HG02981 (cell line): ENCODE measurements at regions not wholly inside any gene's neighbourhood (a gene's known extent, or its start where the extent isn't known, plus 50 kb on each side); places are given as distances from the start of the nearest gene placed in this dataset.
"Not testable (repeated sequence)": the region's sequence is repeated elsewhere in the genome, so short reads cannot be mapped to it uniquely, and the experiment has no call there.

Source experiments
- ATAC-seq: cut with Tn5 transposase; IDR thresholded peaks from one replicate; pipeline ENCODE4 v1.9.1; 2021; ENCODE audit warnings: mild to moderate bottlenecking, moderate library complexity; ENCODE audit not compliant: unreplicated experiment

DNA sequence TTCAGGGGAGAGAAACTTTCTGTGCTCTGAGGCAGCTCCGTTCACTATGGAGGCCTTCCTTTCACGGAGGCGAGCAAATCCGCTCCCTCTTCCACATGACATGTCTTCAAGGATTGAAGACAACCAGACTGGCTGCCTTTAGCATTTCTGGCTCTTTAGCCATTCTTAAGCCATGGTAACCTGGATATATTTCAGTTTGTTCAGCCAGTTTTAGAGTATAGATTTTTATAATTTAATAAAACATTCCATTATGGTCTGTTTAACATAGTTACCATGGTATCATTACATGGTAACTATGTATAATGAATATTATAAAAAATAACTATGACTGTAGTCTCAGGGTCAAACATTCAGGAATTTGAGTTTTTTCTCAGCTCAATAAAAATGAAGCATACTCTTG lies 54.2 kb upstream of the NFIA start:
- no peak for ATAC-seq

DNA sequence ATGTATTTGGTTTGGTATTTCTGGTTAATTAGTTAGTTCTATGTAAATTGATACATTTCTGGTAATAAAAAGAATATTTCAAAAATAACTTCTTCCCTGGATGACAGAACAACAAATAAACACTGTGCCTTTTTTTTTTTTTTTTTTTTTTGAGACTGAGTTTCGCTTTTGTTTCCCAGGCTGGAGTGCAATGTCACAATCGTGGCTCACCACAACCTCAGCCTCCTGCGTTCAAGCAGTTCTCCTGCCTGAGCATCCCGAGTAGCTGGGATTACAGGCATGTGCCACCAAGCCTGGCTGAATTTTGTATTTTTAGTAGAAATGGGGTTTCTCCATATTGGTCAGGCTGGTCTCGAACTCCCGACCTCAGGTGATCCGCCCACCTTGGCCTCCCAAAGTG lies 64.3 kb upstream of the NFIA start:
- ATAC-seq = not testable (repeated sequence)

DNA sequence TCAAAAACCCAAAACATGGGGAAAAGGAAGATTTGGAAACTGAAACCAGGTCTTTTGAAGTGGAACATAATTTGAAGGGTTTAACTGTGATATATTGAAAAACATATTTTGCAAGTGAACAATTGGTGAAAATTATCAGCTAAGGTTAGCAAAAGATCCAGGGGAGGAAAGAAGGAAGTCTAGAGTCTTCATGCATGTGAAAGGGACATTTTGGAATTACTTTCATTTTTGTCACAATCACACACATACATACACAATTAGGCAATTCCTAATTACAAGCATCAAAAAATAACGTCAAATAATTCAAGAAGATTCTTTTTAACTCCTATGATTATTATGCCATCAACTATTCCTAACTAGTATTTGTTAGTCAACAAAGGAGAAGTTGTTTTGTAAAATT lies 64.7 kb upstream of the NFIA start:
- no peak for ATAC-seq

DNA sequence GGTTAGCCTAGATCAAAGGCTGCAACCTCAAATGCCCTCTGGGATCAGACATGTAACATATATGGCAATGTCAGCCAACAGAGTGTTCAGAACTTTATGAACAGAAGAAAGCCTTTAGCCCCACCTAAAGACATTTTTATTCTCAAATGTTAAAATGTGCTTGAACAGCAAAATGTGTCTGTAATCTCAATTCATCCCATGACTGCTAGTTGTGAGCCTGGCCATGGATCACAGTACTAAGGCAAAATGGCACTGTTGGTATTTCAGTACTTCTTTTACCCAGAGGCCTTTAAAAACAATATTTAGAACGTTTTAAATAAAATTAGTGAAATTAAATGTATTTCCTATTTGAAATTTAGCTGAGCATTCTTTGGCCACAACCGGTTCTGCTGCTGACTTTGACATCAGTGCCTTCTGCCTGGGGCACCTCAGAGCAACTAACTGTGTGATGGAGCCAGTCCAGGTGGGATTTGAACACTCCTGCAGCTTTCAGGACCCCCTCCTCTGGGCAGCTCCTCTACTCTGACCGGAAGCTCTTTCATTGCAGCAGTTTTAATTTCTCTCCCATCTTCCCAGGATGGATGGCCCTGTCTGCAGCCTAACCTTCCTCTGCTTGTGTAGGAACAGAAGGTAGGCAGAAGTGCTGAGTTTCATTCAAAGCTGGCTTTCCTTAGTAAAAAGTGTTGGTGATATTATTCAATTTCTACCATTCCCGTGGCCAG lies 68.3 kb upstream of the NFIA start:
- ATAC-seq = no peak

DNA sequence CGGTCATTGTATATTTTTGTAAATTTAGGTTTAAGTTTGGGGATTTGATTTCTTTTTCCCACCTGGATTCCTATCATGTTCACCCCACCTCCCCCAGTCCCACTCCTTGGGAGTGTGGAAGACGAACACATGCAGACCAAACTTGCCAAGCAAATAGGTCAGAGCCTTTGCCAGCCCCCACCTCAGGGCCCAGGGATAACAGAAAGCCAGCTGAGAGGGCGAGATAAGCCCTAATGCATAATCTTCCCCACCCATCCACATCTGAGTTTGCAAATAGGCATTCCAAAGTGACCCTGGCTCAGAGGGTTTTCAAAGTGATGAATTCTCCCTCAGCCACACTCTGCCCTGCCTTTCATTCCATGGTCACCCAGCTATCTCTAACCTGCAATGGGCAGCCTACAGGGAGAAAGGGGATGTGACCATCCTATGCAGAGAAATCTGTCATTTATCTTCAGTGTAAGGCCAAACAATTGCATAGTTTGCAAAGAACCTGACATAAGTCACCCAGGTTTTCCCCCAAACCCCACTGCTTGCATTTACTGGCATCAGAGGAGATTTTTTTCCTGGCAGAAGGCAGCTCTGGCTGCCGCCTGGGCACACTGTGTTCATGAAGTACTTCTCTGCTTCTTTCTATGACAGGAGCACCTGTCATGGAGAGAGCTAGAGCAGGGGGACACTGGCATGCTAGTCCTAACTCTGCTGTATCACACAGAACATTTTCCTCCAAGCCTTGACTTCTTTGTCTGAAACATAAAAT lies 69.0 kb upstream of the NFIA start:
- no peak for ATAC-seq

DNA sequence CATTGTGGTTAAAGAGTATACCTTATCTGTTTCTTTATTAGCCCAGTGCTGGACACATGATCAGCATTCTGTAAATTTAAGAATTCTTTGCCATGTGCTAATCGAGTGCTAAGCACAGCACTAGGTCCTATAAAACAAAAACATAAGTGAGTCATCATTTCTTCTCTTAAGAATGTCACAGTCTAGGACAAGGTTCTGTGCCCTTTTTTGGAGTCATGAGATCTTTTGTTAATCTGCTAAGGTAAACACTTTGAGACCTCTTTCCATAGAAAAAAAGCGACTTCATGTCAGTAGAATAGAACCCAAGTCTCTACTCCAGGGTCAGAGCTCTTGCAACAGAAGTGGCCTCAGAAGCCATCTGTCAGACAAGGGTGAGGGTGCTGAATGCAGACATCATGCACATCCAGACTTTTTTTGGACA lies 70.0 kb upstream of the NFIA start:
- ATAC-seq = no peak

DNA sequence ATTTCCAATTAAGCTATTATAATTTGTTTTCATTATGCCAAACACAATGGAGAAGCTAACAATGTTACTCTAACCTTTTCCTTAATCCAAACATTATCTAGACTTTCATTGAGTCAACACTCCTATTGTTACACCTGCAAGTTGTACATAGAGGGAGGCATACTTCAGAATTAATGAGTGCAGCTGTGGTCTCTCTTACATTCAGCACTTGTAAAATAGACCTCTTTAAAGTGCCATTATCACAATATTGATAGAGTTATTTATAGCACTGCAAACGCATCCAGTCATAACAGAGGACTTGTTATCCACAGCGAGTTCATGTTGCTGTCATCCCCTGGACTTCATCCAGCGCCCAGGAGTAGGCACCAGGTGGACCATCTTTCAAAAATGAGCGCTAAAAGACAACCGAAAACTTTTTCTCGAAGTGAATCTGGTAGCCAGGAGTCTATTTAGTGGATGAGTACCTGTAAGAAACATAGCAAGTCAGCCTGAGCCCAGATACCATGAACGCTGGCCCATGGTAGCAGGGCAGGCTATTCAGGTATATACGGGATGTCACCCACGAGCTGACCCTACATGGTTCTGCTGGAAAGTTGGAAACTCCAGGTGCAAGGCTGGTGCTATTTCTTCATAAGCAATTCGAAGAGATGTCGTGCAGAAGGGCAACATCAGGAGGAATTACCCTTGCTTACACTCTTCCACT lies 70.6 kb upstream of the NFIA start:
- ATAC-seq = no peak

DNA sequence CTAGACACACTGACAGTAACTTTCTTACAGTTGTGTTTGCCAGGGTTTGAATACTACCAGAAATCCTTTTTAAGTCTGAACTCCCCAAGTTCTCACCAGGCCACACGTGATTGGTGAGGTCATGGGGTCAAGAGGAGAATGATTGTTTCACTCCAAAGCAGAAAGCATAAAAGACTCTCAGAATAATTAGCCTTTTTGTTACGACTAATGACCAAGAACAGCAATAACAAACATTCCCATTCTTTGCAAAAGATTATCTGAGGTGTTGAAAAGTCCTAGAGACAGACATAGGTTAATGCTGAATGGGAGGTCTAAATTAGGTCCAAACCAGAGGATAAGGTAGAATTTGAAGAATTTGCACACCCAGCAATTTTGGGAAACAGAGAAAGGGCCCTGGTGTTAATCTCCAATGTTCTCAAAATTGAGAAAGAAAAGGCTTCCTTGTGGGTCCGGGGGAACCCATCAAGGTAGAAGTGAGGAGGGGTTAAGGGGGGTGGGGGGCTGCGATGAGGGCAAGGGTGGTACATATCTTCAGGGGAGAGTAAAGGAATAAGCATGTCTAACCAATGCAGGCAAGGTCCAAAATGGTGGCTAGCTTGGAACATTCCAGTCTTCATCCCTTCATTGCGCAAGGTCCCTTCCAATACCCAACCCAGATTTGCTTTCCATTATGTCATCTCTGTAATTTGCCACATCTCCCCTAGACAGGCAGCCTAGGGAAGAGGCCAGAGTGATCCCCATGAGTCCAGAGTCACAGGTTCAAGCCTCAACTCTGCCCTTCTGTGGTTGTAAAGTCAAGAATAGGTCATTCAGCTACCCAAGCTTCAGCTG lies 74.6 kb upstream of the NFIA start:
- no peak for ATAC-seq

DNA sequence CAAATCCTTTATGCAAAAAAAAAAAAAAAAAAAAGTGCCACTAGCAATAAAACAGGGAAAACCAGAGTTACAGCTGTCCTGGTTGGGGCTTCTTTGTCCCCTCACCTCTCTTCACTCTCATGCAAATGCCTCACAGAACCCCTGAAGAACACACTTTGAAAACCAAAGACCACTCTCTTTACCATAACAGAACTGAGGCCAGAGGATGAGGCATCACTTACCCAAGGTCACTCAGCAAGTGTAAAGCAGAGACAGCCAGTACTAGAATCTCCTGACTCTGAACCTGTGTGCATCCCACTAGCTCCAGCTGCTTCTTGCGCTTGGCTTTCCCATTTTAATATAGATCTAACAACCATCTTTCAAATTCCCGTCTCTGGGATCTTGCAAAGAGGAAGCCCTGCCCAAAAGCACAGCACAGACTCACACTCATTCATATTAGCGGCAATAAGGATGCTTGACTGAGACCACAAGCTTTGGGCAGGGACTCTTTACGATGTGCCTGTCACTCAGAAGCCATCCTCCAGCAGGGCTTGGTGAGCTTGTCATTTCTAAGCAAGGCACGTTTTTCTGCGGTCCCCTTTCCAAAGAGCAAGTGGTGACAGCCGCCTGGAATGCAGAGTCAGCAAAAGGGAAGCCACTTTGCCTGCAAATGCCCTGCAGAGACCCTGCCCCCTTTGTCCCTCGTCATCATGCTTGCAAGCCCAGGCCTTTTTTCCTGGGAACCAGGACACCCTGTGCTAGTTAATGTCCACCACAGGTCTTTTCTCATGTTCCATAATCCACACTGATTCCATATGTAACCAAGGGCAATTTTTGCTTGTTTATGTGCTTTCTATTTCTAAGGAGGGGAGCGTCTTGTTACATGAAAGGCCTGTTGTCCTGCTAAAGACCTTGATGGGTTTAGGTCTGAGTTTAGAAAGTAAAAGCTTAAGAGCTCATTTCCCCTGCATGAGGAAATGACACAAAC lies 76.5 kb upstream of the NFIA start:
- no peak for ATAC-seq

DNA sequence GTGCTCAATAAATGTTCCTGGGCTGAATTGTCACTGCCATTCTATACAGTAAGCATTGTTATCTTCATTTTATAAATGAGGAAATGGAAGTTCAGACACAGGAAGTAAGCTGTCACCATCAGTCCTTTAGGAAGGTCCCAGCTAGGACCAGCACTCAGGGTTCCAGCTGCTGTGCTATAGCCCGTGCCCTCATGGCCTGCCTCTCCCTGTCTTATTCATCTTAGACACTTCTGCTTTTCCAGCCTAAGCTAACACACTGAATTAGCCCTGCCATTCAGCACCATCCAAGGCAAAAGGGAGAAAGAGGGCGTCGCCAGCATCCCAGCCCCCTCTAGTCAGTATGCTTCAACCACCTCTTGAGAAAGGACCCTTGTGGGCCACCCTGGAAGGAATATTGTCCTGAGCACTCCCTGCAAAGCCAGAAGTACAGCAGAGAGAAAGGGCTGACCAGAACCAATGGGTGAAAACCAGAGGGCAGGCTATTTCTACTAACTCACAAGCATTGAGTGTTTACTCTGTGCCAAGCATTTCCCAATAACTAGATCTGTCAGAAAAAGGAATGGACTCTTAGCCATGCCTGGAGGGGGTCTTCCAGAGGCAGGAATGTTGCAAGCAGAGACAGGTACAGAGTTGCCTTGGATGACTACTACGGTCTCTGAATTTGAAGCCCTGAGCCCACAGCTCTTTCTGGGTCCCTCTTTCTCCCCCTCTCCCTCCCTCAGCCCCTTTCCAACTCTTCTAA lies 77.9 kb upstream of the NFIA start:
- ATAC-seq = no peak

DNA sequence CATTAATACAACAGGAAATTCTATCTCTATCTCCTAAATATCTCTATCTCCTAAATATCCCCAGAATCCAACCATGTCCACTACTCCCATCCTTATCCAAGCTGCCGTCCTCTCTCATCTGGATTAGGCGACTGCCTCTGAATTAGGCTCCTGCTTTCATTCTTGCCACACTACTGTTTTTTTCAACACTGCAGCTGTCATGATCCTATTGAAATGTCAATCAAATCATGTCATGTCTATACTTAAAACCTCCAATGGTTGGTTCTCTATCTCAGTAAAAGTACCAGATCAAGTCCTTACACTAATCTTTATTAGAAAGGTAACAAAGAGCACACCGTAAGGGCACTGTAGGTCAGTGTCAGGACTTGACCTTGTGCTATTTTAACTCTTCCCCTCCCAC lies 82.0 kb upstream of the NFIA start:
- ATAC-seq = no peak

DNA sequence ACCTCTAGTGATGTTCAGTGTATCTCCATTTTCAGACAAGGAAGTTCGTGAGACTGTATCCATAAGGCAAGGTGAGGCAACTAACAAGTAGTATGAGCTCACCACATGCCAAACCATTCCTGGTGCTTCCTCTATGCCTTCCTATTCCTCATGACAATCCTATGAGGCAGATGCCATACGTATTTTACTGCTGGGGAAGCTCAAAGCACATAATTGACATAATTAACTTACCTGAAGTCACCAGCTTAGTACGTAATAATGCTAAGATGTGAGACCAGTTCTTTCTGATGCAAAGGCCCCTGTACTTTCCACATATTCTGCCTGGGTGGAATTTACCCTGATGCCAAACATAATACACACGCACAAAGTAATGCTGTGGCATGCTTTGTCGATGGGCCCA lies 83.6 kb upstream of the NFIA start:
- no peak for ATAC-seq

DNA sequence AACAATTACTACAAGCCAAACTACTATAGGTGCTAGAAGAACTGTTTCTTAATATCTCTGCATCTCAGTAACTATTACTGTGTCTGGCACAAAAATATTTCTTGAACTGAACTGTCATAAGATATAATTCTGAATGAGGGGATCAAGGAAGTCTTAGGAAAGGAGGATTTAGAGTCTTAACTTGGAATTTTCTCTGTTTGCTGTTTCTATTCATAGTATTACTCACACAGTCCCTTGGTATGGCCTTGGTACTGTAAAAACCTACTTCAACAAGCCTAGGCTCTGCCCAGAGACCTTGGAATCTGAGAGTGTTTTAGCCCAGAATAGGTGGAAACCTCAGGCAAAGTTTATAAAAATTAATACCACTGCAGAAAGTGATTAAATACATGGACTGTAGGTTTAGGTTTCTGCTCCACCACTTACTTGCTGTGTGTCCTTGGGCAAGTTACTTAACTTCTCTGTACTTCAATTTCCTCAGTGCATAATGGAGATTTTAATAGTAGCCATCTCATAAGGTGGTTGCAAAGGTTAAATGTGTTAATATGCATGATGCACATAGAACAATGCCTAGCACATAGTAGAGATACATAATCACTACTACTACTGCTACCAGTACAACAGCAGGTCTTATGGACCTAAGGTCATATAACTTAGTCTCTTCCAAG lies 87.4 kb upstream of the NFIA start:
- no peak for ATAC-seq

DNA sequence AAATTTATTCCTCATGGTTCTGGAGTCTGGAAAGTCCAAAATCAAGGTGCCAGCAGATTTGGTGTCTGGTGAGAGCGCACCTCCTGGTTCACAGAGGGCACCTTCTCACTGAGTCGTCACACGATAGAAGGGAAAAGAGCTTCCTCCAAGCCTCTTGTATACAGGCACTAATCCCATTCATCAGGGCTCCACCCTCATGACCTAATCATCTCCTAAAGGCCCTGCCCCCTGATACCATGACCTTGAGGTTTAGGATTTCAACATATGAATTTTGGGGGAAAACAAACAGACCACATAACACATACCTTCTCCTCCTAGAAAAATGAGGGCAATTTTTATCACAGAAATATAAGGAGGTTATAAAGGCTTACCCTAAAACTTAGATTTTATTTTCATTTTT lies 88.0 kb upstream of the NFIA start:
- ATAC-seq = no peak

DNA sequence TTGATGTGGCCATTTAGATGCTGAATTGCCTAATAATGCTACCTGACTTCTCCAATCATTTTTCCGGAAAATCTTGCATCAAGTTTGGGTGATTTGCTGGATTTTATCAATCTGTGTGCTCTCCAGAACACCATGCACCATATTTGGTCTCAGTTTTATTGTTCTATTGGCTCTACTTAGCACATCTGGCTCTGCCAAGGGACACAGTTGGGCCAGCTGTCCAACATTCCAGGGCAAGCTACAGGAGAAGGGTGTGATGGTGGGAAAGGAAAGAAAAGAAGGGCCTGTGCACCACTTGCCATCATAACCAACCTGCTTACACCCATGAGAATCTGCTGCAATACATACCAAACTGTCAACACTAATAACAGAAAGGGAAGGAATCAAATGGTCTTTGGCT lies 90.2 kb upstream of the NFIA start:
- no peak for ATAC-seq

DNA sequence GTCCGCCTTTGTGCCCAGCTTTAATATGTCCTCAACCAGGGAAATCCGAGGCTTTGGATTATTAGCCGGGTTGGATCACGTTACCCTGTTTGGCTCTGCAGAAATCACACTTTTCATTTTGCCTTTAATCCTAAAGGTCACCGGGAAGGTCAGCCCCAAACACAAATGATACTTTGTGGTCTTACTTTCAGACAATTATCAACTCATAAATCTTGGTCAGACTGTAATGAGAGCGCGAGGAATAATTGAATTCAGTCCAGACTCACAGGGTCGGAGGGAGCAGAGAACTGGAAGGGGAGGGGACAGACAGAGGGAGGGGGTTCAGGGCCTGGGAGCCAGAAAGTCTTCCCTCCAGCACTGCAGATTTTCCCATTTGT lies 91.7 kb upstream of the NFIA start:
- ATAC-seq = no peak

DNA sequence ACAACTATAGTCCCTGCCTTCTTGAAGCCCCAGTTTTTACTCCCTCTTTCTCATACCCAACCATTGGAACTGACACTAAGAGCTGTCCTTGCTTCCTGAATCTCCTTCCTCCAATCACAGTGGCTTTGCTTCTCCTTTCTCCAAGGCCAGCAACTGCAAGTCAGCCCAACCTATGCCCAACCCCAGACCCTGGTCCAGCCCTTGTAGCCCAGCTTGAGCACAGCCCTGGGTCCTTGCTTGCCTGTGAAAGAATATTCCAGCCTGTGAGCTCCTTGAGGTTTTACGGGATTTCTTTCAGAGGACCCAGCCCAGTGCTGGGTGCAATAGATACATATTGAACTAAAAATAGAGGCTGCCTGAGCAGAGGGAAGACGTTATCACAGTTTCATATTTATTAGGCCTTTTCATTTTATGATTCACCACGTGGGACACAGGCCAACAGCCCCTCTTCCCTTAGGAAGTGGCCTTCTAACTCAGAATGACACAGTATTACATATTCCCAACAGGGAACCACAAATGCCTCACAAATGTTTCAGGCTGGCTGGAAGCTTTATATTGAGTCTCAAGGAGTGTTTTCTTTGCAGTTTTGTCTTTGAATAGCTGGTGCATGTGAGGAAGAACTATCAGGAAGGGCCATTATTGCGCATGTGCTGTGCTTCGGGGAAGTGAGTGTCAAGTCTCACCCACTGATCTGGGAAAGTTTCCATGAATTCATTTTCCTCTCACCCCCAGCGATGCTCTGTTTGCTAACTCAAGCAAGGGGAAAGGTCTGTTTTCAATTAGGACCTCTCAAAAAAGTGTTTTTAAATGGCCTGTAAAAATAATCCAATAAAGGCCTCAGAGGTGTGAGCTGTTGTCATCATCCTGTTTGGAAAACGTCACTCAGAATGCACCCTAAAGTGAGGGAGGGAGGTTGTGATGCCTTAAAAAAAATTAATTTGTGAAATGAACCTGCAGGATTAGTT lies 92.3 kb upstream of the NFIA start:
- ATAC-seq = no peak

DNA sequence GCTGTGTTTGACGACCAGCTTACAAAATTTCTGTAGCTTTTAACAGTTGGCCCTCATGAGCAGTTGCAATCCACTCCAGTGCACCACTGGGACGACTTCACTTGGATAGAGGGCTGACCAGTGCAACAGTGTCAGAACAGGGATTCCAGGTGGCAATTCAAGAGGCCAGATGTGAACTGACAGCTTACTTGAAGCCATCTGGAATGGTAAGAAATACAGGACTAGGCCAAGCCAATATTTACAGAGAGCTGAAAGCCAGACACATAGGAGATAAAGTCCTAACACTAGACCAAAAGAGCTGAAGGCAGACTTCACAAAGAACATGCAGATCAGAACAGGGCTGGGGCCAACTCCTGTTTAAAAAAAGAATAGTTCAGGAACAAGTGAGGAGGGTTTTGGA lies 93.5 kb upstream of the NFIA start:
- no peak for ATAC-seq
